ENCODE measurements at regions not wholly inside any gene's neighbourhood (a gene's known extent, or its start where the extent isn't known, plus 50 kb on each side); places are given as distances from the start of the nearest gene placed in this dataset.

- TF ChIP-seq CTCF (conservative IDR thresholded peaks at IDR 0.05): no peak
- TF ChIP-seq EZH2 (IDR thresholded peaks at IDR 0.05; ENCODE audit: low read depth): no peak
Measured at GRCh38 chr1:223035724-223036478, 107.1 kb downstream of the TLR5 start.

Data from PC-9 (cell line).